ENCODE measurements at regions not wholly inside any gene's neighbourhood (a gene's known extent, or its start where the extent isn't known, plus 50 kb on each side); places are given as distances from the start of the nearest gene placed in this dataset.
"Not testable (repeated sequence)": the region's sequence is repeated elsewhere in the genome, so short reads cannot be mapped to it uniquely, and the experiment has no call there.

GRCh38 chr1:192418552-192419285, 101.9 kb downstream of the RGS21 start:
- DNase-seq, result no peak

- DNase-seq, result no peak
Observed at GRCh38 chr1:192430644-192431043, 113.9 kb downstream of the RGS21 start.

DNA sequence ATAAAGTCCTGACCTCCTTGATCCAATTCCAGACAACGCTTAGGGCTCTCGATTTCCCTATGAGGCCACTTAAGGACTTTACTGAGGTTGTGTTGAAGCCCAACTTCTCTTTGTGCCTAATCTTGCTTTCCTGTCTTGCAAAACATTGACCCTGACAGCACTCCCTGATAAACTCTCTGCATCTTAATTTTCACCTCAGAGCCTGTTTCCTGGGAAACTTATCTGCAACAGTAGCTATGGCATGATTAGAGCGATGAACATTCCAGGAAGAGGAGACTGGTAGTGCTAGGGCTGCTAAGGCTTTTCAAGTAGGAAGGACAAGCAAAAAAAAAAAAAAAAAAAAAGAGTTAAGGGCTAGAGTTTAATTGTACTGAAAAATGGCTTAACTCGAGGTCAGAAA, 118.9 kb downstream of the RGS21 start:
- no peak for DNase-seq

GRCh38 chr1:192436441-192437078, 119.8 kb downstream of the RGS21 start:
- no peak for DNase-seq

GRCh38 chr1:192438737-192439136, 121.9 kb downstream of the RGS21 start:
- DNase-seq, result no peak

DNA sequence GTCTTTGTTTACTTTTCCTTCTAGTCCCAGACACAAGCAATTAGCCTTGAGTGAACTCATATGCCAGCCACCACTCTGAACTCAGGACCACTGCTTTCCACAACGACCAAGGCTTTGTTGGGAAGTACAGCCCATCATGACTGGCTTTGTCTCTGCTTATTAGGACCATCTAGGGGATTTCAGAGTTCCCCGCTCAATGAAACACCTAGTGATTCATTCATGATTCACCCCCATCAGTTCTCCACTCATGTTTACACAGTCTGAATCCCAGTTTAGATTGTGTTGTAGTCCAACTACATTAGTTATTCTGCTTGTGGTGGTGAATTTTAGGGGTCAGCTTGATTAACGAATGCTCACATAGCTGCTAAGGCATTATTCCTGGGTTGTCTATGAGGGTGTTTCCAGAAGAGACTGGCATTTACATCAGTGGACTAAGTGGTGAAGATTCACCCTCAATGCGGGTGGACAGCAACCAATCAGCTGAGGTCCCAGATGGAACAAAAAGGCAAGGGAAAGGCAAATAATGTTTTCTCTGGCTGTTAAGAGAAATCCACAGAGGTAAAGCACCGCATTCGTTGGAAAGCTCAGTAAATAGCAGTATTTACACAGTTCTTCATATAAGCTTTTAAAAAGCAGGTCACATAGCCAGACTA, 122.7 kb downstream of the RGS21 start:
- no peak for DNase-seq

- DNase-seq, result no peak
Observed at GRCh38 chr1:192441492-192441891, 124.7 kb downstream of the RGS21 start.

GRCh38 chr1:192442736-192443135, 125.9 kb downstream of the RGS21 start:
- DNase-seq, result no peak

DNA sequence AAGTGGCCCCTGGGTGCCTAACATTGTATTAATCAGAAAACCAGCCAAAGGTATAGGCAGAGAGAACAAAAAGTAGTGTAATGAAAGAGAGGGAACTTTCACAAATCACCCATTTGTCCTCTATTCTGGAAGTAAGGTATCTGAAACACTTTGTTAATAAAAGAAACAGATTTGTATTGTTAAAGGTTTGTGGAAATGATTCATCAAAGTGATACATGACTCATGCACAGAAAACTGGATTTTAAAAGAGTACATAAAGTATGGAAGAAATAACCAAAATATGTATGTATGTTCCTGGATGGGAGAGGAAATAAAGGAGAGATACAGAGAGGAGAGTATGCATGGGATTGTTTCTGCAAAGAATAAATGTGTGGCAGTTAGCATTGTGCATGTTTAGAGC, 126.8 kb downstream of the RGS21 start:
- DNase-seq, result no peak

- no peak for DNase-seq
Observed at GRCh38 chr1:192445241-192445640, 128.4 kb downstream of the RGS21 start.

DNA sequence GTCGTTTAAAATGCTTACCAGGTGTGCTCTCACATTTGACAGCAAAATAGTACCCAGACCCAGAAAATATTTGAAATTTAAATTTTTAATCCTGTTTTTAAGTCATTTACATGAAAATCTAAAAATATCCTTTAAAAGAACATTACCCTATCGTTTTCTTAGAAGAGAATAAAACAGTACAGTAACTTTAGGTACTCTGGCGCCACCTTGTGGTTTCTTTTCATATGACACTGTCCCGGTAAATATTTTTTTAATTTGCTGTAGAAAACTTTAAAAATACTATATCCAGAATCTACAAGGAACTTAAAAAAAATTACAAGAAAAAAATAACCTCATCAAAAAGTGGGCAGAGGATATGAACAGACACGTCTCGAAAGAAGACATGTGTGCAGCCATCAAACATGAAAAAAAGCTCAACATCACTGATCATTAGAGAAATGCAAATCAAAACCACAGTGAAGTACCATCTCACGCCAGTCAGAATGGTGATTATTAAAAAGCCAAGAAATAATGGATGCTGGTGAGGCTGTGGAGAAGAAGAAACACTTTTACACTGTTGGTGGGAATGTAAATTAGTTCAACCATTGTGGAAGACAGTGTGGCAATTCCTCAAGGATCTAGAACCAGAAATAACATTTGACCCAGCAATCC, 129.2 kb downstream of the RGS21 start:
- DNase-seq, result peak; percentile 41

- no peak for DNase-seq
Observed at GRCh38 chr1:192448026-192448578, 127.5 kb upstream of the RGS1 start.

DNA sequence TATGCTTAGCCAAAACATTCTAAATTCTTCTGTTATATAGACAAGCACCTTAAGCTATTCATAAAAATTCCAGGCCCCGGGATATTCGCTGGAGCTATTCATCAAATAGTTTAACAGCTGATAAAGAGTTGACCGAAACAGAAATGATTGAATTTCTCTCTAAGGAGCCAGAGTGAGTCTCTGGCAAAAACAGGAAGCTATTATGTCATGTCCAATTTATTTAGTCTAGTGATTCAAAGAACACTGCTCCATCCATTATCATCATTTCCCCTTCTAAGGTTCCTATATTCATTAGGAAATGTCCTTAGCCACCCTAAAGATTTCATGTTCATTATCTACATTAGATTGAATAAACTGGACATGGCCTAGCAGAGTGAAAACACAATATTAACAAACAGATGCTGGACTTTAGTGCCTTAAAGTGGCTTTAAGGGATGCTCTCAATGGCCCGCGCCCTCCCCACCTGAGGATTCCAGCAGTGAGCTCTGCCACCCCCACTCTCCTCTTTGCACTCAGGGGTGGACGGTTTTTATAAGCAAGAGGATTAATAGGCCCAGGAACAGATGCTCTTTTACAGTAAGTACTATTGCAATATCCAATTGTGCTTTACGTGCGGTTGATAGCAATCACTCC, 122.1 kb upstream of the RGS1 start:
- no peak for DNase-seq

DNA sequence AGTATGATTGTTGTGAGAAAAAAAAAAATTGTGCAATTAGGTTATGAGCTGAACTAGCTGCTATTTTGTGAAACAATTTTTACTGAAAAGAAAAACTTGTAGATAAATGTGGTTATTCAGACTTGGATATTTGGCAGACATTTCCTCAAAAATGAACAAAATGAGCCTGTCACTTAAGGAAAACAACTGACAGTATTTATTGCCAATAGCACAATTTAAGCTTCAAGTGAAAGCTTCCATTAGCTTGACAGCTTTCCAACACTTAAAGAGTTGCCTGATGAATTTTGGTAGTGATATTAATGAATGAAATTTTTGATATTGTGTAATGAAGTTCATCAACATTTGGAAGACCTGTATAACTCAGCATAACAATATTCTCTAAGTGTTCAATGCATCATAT, 116.1 kb upstream of the RGS1 start:
- no peak for DNase-seq

GRCh38 chr1:192461684-192462083, 113.9 kb upstream of the RGS1 start:
- DNase-seq, result no peak

DNA sequence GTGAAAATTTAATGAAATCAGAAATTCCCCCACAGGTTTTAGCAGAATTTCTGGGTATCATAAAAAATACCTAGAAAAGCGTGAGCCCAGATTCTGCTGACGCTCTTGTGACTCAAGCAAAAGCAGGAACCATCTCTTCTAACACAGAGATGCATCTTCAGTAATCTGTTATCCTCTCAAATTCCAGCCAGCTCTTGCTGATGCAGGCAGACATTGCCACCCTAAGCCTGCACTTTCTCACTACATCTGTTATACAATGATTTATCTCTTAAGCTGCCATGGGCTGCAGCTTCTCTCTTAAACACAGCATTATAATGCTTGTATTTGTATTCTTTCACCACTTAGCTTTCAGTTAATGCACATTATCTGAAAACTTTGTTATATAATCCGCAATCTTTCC, 113.0 kb upstream of the RGS1 start:
- no peak for DNase-seq

DNA sequence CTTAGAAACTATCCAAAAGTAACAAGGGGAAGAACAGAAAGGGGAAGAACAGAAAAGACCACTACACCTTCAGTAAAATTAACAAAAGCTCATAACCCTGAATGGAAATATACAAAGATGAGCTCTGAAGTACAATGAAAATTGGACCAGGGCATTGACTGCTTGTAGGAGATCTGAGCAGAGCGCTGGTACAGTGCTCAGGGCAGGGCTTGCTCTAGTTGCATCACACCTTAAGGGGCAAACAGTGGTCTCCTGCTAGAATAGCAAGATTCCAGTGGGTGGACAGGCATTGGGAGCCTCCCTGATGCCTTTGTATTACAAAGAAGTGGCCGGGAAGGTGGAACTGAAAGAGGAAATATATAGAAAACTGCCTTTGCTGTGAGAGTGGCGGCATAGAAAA, 111.9 kb upstream of the RGS1 start:
- no peak for DNase-seq

- not testable (repeated sequence) for DNase-seq
Observed at GRCh38 chr1:192465221-192465620, 110.4 kb upstream of the RGS1 start.

GRCh38 chr1:192474080-192474683, 101.4 kb upstream of the RGS1 start:
- DNase-seq, result no peak

DNA sequence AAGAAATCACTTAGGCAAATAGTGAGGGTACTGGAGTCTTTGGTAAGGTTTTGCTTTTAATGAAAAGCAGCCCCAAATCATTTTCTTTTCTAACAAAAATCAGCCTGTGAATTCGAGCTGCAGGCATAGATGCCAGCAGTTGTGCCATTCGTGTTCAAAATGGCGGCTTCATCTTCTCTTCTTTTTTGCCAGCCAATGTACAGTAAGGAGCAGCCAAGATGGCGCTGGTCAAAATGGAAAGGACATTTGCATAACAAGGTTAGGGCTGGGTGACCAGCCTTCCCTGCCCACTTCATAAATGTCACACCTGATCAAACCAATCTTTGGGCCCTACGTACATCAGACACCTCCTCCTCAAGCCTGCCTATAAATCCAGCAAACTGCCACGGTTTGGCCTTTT, 100.2 kb upstream of the RGS1 start:
- DNase-seq, result no peak

GRCh38 chr1:192475970-192476369, 99.6 kb upstream of the RGS1 start:
- DNase-seq, result no peak

GRCh38 chr1:192476802-192477298, 98.7 kb upstream of the RGS1 start:
- DNase-seq, result no peak

Measured in stimulated activated CD4-positive, alpha-beta T cell treated with anti-CD3 and anti-CD28 coated beads, Interleukin-4, amount 100 ng/mL, for 1 hour (primary cell).